ENCODE measurements at regions not wholly inside any gene's neighbourhood (a gene's known extent, or its start where the extent isn't known, plus 50 kb on each side); places are given as distances from the start of the nearest gene placed in this dataset.

- TF ChIP-seq CREB1 (IDR thresholded peaks at IDR 0.05; ENCODE audit: low read depth): no peak
Measured at GRCh38 chr6:15754706-15755079, 91.9 kb upstream of the DTNBP1 start (continued).

GRCh38 chr6:15754035-15754705 lies 91.3 kb upstream of the DTNBP1 start:
- Histone ChIP-seq H3K4me1 (ENCODE audit: control insufficient read depth, insufficient read depth, low read length) (no peaks in the 10 kb centered on the region), H3K79me2 (ENCODE audit: control insufficient read depth, insufficient read depth, low read length) (no peaks in the 10 kb centered on the region), H3K4me2 (ENCODE audit: control insufficient read depth, insufficient read depth) (no peak overlapping the region), H3K9me3 (replicated peaks; ENCODE audit: control insufficient read depth, insufficient read depth, low read length) (no peaks in the 10 kb centered on the region), H3K4me3 (no peak overlapping the region), H2AFZ (ENCODE audit: control insufficient read depth, low read depth, low read length) (no peak overlapping the region), H3K27ac (ENCODE audit: control insufficient read depth, insufficient read depth) (no peak overlapping the region), H3K36me3 (ENCODE audit: control insufficient read depth in 2 of 2, insufficient read depth in 2 of 2, low read length in 1 of 2) (no peaks in the 10 kb centered on the region), H4K20me1 (ENCODE audit: control insufficient read depth, insufficient read depth) (no peaks in the 10 kb centered on the region), H3K9ac (ENCODE audit: control insufficient read depth, insufficient read depth, low read length) (no peak overlapping the region), H3K27me3 (replicated peaks in 1 of 2; ENCODE audit: control insufficient read depth in 2 of 2, insufficient read depth in 2 of 2, low read length in 1 of 2) (no peaks in the 10 kb centered on the region)
- DNase-seq (ENCODE audit: low read depth, low spot score): no peak
- TF ChIP-seq IKZF2 (IDR thresholded peaks at IDR 0.05): no peak
- no peak for TF ChIP-seq KLF5 (IDR thresholded peaks at IDR 0.05; ENCODE audit: partially characterized antibody)
- no peak for TF ChIP-seq ZSCAN29 (IDR thresholded peaks at IDR 0.05)
- TF ChIP-seq NKRF (conservative IDR thresholded peaks at IDR 0.05): no peak
- TF ChIP-seq HDAC6 (IDR thresholded peaks at IDR 0.05; ENCODE audit: unreplicated experiment): no peak
- TF ChIP-seq MTA2 (IDR thresholded peaks at IDR 0.05; ENCODE audit: low read depth): no peak
- no peak for TF ChIP-seq E2F8 (IDR thresholded peaks at IDR 0.05; ENCODE audit: low read depth, partially characterized antibody)
- TF ChIP-seq RELB (IDR thresholded peaks at IDR 0.05; ENCODE audit: low read depth): no peak
- intact Hi-C loops (cut with micrococcal nuclease; ENCODE audit: unreplicated experiment) (no loop called here), in situ Hi-C loops (cut with MboI) (no loop called here)
- no peak for FAIRE-seq
- no TSS peak for BruUV-seq (replicated peaks)
- SMC1A ChIA-PET (ENCODE audit: uncharacterized antibody, unreplicated experiment): interaction anchor here (0.7 to 2.9 kb wide), 3 partner anchors 9 to 147 kb away, joined by 3 to 9 read pairs (median 3); no protein-coding TSS in a partner anchor
- no peak for ATAC-seq
- CTCF ChIA-PET: interaction anchor here (0.7 to 1.7 kb wide), 3 partner anchors 10 to 376 kb away, joined by 4 to 5 read pairs (median 4); no protein-coding TSS in a partner anchor
- POLR2A ChIA-PET: no interaction called here
- RAD21 ChIA-PET (ENCODE audit: unreplicated experiment): interaction anchor here (2.7 kb wide), 1 partner anchor 15 kb away, joined by 10 read pairs; no protein-coding TSS in a partner anchor
- WGBS (ENCODE audit: insufficient coverage, insufficient replicate concordance, low lambda C conversion rate, missing lambda C conversion rate): 31% methylated on average over 5 of the region's 5 CpGs

Data from GM12878 (cell line).